Neuronal stem cell (in vitro differentiated cells): ENCODE measurements at regions not wholly inside any gene's neighbourhood (a gene's known extent, or its start where the extent isn't known, plus 50 kb on each side); places are given as distances from the start of the nearest gene placed in this dataset.
"Not testable (repeated sequence)": the region's sequence is repeated elsewhere in the genome, so short reads cannot be mapped to it uniquely, and the experiment has no call there.

ENCODE experiments used
- DNase-seq: peaks from one replicate; pipeline ENCODE4 v3.0.0-alpha.2; 2013; ENCODE audit warnings: low spot score
- H2AFZ ChIP-seq: one replicate; pipeline ENCODE4 v1.6.1; 2013; ENCODE audit warnings: mild to moderate bottlenecking, low read length, inconsistent platforms
- H2AK5ac ChIP-seq: 2 replicates; pipeline ENCODE4 v1.6.1; 2013; ENCODE audit warnings: low read depth, mild to moderate bottlenecking, inconsistent platforms, low read length, moderate library complexity, mixed read lengths
- H2BK120ac ChIP-seq: 2 replicates; pipeline ENCODE4 v1.6.1; 2013; ENCODE audit warnings: low read depth, mild to moderate bottlenecking, inconsistent platforms, low read length, moderate library complexity, mixed read lengths
- H2BK12ac ChIP-seq: one replicate; pipeline ENCODE4 v1.6.1; 2013; ENCODE audit warnings: low read length, inconsistent platforms
- H2BK15ac ChIP-seq: 2 replicates; pipeline ENCODE4 v1.6.1; 2013; ENCODE audit warnings: mild to moderate bottlenecking, low read length, inconsistent platforms, mixed read lengths
- H2BK5ac ChIP-seq: one replicate; pipeline ENCODE4 v1.6.1; 2013; ENCODE audit warnings: inconsistent platforms, mild to moderate bottlenecking, low read length, moderate library complexity
- H3K14ac ChIP-seq: one replicate; pipeline ENCODE4 v1.6.1; 2013; ENCODE audit warnings: low read length, inconsistent platforms
- H3K18ac ChIP-seq: 2 replicates; pipeline ENCODE4 v1.6.1; 2013; ENCODE audit warnings: low read length, inconsistent platforms
- H3K23ac ChIP-seq: 2 replicates; pipeline ENCODE4 v1.6.1; 2013; ENCODE audit warnings: low read depth, mild to moderate bottlenecking, mixed read lengths, low read length, inconsistent platforms; ENCODE audit not compliant: poor library complexity
- H3K27ac ChIP-seq: replicated peaks from 3 replicates; pipeline ENCODE4 v1.5.1; 2013; ENCODE audit warnings: low read length, inconsistent platforms
- H3K27me3 ChIP-seq, 3 experiments: 2 replicates each; pipeline ENCODE4 v1.6.1; 2013; ENCODE audit warnings: low read length in 3 of 3, mild to moderate bottlenecking in 2 of 3, inconsistent platforms in 1 of 3, low read depth in 1 of 3, mixed read lengths in 1 of 3, moderate library complexity in 1 of 3; ENCODE audit not compliant: control insufficient read depth in 3 of 3, insufficient read depth in 3 of 3
- H3K36me3 ChIP-seq, 2 donors: replicated peaks in 1 of 2; 2 replicates each; pipeline ENCODE4 v1.6.1; 2013; ENCODE audit warnings: low read length in 2 of 2; ENCODE audit not compliant: control insufficient read depth in 2 of 2, insufficient read depth in 2 of 2
- H3K4ac ChIP-seq: 2 replicates; pipeline ENCODE4 v1.6.1; 2013; ENCODE audit warnings: inconsistent platforms, mild to moderate bottlenecking, low read length, moderate library complexity
- H3K4me1 ChIP-seq, 2 donors: 1 replicate in 1 of 2; 2 replicates in 1 of 2; pipeline ENCODE4 v1.6.1; 2013; ENCODE audit warnings: low read length in 2 of 2, low read depth in 1 of 2; ENCODE audit not compliant: control insufficient read depth in 2 of 2, insufficient read depth in 1 of 2
- H3K4me2 ChIP-seq: one replicate; pipeline ENCODE4 v1.6.1; 2013; ENCODE audit warnings: mild to moderate bottlenecking, low read length, inconsistent platforms; ENCODE audit not compliant: insufficient read depth, poor library complexity, severe bottlenecking
- H3K4me3 ChIP-seq, 2 donors: 2 replicates each; pipeline ENCODE4 v1.5.1; 2013; ENCODE audit warnings: low read length in 2 of 2, mild to moderate bottlenecking in 2 of 2, inconsistent platforms in 1 of 2, moderate library complexity in 1 of 2
- H3K79me1 ChIP-seq: one replicate; pipeline ENCODE4 v1.6.1; 2013; ENCODE audit warnings: low read depth, mild to moderate bottlenecking, inconsistent platforms, low read length, moderate library complexity
- H3K9ac ChIP-seq: one replicate; pipeline ENCODE4 v1.6.1; 2013; ENCODE audit warnings: mild to moderate bottlenecking, low read depth, low read length, inconsistent platforms; ENCODE audit not compliant: poor library complexity
- H3K9me3 ChIP-seq, 2 donors: replicated peaks in 1 of 2; 2 replicates each; pipeline versions ENCODE3 to v1.6.1; 2013; ENCODE audit warnings: low read length in 2 of 2, mild to moderate bottlenecking in 2 of 2, inconsistent platforms in 1 of 2, low read depth in 1 of 2, mixed read lengths in 1 of 2, moderate library complexity in 1 of 2; ENCODE audit not compliant: control insufficient read depth in 2 of 2, insufficient read depth in 1 of 2
- H4K8ac ChIP-seq: one replicate; pipeline ENCODE4 v1.6.1; 2013; ENCODE audit warnings: low read depth, mild to moderate bottlenecking, inconsistent platforms, low read length, moderate library complexity
- H4K91ac ChIP-seq: one replicate; pipeline ENCODE4 v1.6.1; 2013; ENCODE audit warnings: low read length, low read depth, mild to moderate bottlenecking, inconsistent platforms; ENCODE audit not compliant: poor library complexity
- WGBS, 2 donors: extraction: QIAGEN DNeasy Blood & Tissue Kit; methylation state at CpG; one replicate each; pipeline ENCODE4 v1.1.7; 2013; ENCODE audit warnings: missing lambda C conversion rate in 2 of 2, mixed read lengths in 1 of 2; ENCODE audit not compliant: insufficient read length in 2 of 2, insufficient replicate concordance in 1 of 2; ENCODE audit errors: extremely low coverage in 2 of 2; 5-methylcytosine and 5-hydroxymethylcytosine counted together

DNA sequence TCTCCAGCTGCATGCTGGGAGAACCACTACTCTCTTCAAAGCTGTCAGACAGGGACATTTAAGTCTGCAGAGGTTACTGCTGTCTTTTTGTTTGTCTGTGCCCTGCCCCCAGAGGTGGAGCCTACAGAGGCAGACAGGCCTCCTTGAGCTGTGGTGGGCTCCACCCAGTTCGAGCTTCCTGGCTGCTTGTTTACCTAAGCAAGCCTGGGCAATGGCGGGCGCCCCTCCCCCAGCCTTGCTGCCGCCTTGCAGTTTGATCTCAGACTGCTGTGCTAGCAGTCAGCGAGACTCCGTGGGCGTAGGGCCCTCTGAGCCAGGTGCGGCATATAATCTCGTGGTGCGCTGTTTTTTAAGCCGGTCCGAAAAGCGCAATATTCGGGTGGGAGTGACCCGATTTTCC, 215.0 kb downstream of the STIM2 start:
- not testable (repeated sequence) for H3K4me2 ChIP-seq, H3K14ac ChIP-seq, H3K9ac ChIP-seq, H4K91ac ChIP-seq, DNase-seq, H2AK5ac ChIP-seq, H3K9me3 ChIP-seq, H3K4me1 ChIP-seq, H3K79me1 ChIP-seq, H3K18ac ChIP-seq, H2AFZ ChIP-seq, H4K8ac ChIP-seq, H2BK15ac ChIP-seq, H2BK12ac ChIP-seq, H3K23ac ChIP-seq, H3K36me3 ChIP-seq, H2BK5ac ChIP-seq, H2BK120ac ChIP-seq, H3K27ac ChIP-seq, H3K4ac ChIP-seq, H3K27me3 ChIP-seq, H3K4me3 ChIP-seq
- WGBS, 2 donors: no CpG with 5 or more reads among the region's 15 CpGs

DNA sequence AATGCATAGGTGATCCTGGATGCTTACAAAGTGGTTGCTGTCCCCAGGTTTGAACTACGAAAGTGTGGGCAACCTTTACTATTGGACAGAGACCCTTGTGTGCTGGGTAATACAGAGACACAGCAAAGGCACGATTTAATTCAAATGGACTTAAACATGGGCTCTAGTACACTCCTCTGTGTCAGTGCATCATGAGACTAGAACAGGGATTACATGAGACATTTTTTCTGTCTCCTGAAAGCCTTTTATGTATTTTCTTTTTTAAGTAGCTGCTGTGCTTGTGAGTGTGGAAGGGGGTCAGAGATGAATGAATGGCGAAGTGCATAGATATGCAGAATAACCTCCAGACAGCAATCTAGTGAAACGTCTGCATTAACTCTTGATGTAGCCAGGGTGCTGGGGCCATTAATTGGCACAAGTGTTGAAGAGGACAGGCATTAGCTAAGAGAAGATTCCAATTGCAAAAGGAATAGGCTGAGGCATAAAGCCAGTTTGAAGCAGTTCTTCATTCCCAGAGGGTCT, 218.4 kb downstream of the STIM2 start:
- no peak overlapping the region for H2AK5ac ChIP-seq
- WGBS, 2 donors: no CpG with 5 or more reads among the region's 4 CpGs
- no peak overlapping the region for H4K91ac ChIP-seq

GRCh38 chr4:27081675-27082586, 221.3 kb downstream of the STIM2 start:
- Histone ChIP-seq H2BK15ac (peak overlapping the region; percentile 8), H3K4ac (no peak overlapping the region), H3K9me3 (peaks cover 2 to 5% of the 10 kb centered on the region in 2 donors), H2AK5ac (no peak overlapping the region), H2BK12ac (no peak overlapping the region), H3K23ac (no peak overlapping the region), H3K4me3 (no peak overlapping the region), H3K4me2 (no peak overlapping the region), H2BK120ac (no peak overlapping the region), H3K27me3 (peaks cover 0 to 36% (median 2%) of the 10 kb centered on the region in 3 experiments), H4K91ac (no peak overlapping the region), H3K18ac (no peak overlapping the region), H3K4me1 (peaks cover 6 to 10% of the 10 kb centered on the region in 2 donors), H2BK5ac (no peak overlapping the region), H3K36me3 (no peaks in the 10 kb centered on the region), H3K14ac (no peak overlapping the region), H3K79me1 (no peaks in the 10 kb centered on the region), H3K9ac (no peak overlapping the region), H2AFZ (no peak overlapping the region), H3K27ac (no peak overlapping the region), H4K8ac (no peak overlapping the region)
- WGBS, 2 donors: no CpG with 5 or more reads among the region's 6 CpGs
- no peak for DNase-seq

More for the DNA sequence above, 218.4 kb downstream of the STIM2 start:
- H4K8ac ChIP-seq: no peak overlapping the region
- no peak overlapping the region for H3K14ac ChIP-seq
- no peaks in the 10 kb centered on the region for H3K79me1 ChIP-seq
- no peak overlapping the region for H2BK5ac ChIP-seq
- peaks cover 2 to 7% of the 10 kb centered on the region in 2 donors for H3K4me1 ChIP-seq
- no peak overlapping the region for H2AFZ ChIP-seq
- no peak overlapping the region for H3K23ac ChIP-seq
- no peak overlapping the region for H3K27ac ChIP-seq
- no peak overlapping the region for H3K18ac ChIP-seq
- H3K4me2 ChIP-seq: no peak overlapping the region
- H3K9ac ChIP-seq: no peak overlapping the region
- no peak for DNase-seq
- no peak overlapping the region for H2BK15ac ChIP-seq
- H2BK120ac ChIP-seq: no peak overlapping the region
- no peak overlapping the region for H2BK12ac ChIP-seq
- peaks cover 0 to 19% (median 0%) of the 10 kb centered on the region in 3 experiments for H3K27me3 ChIP-seq
- no peaks in the 10 kb centered on the region for H3K36me3 ChIP-seq
- no peak overlapping the region for H3K4me3 ChIP-seq
- H3K4ac ChIP-seq: no peak overlapping the region
- peaks cover 2 to 5% of the 10 kb centered on the region in 2 donors for H3K9me3 ChIP-seq

DNA sequence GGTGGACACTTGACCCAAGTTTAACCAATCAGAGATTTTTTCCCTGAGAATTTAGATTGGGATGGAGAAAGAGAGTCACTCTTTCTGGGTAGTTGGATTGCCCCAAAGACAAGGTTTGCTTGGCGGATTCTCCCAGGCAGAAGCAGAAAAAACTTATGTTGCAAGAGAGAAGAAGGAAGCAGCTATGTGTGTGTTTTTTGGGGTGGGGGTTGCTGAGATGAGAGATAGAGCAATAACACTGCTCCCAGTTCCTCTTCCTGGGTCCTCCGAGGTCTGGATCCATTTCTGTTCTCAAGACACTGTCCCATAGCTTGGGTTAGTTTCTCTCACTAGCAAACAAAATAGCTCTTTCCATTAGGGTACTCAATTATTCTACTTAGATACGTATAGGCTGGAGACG, 222.1 kb downstream of the STIM2 start:
- H3K9ac ChIP-seq: no peak overlapping the region
- H3K14ac ChIP-seq: no peak overlapping the region
- no peak overlapping the region for H4K8ac ChIP-seq
- no peak overlapping the region for H2BK120ac ChIP-seq
- H3K79me1 ChIP-seq: no peaks in the 10 kb centered on the region
- H3K4me3 ChIP-seq: no peak overlapping the region
- WGBS, 2 donors: no CpG with 5 or more reads among the region's 4 CpGs
- H2BK12ac ChIP-seq: no peak overlapping the region
- no peak overlapping the region for H3K4me2 ChIP-seq
- H3K9me3 ChIP-seq: peaks cover 1 to 5% of the 10 kb centered on the region in 2 donors
- no peak overlapping the region for H3K23ac ChIP-seq
- H2AK5ac ChIP-seq: no peak overlapping the region
- H2AFZ ChIP-seq: no peak overlapping the region
- no peaks in the 10 kb centered on the region for H3K36me3 ChIP-seq
- H3K4ac ChIP-seq: no peak overlapping the region
- H2BK5ac ChIP-seq: no peak overlapping the region
- H2BK15ac ChIP-seq: no peak overlapping the region
- H3K4me1 ChIP-seq: peaks cover 7 to 18% of the 10 kb centered on the region in 2 donors
- H4K91ac ChIP-seq: no peak overlapping the region
- H3K27ac ChIP-seq: no peak overlapping the region
- H3K27me3 ChIP-seq: peaks cover 0 to 36% (median 2%) of the 10 kb centered on the region in 3 experiments
- H3K18ac ChIP-seq: no peak overlapping the region
- no peak for DNase-seq
